HG03196 (cell line): ENCODE measurements at regions not wholly inside any gene's neighbourhood (a gene's known extent, or its start where the extent isn't known, plus 50 kb on each side); places are given as distances from the start of the nearest gene placed in this dataset.
"Not testable (repeated sequence)": the region's sequence is repeated elsewhere in the genome, so short reads cannot be mapped to it uniquely, and the experiment has no call there.

Experiments used
- ATAC-seq: cut with Tn5 transposase; IDR thresholded peaks from one replicate; pipeline ENCODE4 v1.9.1; 2021; ENCODE audit not compliant: unreplicated experiment

DNA sequence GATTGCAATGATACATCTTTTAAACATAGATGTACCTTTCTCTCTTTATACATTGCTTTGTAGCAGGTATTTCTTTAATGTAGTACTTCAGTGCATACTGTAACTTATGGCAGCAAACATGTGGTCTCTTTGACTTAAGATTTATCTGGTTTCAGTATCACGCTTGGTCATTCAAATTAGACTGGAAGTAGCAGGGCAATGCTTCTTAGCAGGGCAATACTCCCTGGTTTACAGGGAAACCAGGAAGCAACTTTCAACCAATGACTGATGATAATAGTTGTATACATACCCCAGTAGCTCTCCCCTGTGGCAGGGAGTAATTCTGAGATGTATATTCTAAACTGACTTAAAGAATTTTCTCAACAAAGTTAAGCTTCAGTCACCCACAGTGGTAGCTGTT lies 761.1 kb upstream of the CDH10 start:
- ATAC-seq, result no peak

DNA sequence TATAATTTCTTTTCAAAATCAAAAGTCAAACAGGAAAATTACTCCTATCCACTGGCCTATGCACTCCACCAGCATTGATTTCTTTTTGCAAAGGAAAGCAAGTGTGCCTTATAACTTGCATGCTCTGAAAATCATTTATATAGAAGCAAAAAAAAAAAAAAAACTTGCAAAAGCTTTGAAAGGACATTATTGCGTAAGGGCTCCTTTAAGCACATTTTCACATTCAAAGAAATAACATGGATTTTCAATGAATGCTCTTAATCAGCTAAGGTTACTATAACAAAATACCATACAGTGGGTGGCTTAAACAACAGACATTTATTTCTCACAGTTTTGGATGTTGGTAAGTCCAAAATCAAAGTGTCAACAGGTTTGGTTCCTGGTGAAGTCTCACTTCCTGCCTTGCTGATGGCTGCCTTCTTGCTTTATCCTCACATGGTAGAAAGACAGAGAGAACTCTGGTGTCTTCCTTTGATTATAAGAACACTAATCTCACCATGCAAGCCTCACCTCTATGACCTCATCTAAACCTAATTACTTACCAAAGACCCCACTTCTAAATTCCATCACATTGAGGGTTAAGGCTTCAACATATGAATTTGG lies 755.2 kb upstream of the CDH10 start:
- ATAC-seq, result no peak

DNA sequence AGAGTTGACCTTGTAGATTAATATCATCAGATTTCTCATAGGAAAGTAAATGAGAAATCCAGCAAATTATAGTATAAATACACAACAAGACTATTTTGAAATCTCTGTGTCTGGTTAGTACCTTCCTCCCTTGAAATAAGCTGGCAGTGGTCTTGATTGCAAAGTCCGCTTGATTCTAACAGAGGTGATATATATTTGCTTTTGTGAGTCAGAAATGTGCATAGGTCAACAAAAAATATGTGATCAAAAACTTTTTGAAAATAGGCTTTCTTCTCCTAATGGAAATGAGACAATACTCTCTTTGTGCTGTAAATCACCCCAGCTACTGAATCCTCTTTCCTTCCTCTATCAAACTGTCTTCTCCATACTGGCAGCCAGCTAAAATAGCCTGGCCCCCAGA lies 749.2 kb upstream of the CDH10 start:
- ATAC-seq, result no peak

DNA sequence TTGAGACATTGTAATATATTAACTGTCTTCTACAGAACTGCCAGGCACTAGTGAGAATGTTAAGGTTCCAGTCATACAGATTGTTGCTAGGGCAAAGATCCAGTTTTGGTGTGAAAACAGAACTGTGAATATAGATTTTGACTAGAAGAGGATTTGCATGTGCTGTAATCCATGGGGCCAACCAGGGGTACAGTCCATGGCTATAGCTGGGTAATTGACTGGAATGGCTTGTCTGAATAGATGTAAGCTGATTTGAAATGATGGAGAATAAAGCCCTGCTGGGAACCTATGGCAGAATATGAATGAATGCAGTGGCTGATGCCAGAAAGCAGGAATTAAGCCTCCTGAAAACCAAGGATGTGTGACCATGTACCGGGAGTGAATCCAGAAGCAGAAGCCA lies 748.5 kb upstream of the CDH10 start:
- no peak for ATAC-seq

DNA sequence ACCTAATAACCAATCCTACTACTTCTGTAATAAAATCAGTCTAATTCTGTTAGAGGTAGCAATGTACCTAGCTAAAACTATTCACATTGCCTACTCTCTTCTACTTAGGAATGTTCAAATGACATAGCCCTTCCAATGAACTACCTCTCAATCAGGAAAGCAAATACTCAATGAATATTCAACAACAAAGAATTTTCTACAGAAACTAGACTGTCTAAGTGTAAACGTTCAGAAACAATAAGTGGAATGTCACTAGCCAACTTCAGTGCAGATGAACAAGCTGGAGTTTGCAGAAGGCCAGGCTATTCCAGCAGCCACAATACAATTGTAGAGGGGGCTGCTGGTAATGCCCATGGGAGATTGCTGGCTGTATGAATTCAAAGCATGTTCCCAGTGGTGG lies 743.2 kb upstream of the CDH10 start:
- no peak for ATAC-seq

DNA sequence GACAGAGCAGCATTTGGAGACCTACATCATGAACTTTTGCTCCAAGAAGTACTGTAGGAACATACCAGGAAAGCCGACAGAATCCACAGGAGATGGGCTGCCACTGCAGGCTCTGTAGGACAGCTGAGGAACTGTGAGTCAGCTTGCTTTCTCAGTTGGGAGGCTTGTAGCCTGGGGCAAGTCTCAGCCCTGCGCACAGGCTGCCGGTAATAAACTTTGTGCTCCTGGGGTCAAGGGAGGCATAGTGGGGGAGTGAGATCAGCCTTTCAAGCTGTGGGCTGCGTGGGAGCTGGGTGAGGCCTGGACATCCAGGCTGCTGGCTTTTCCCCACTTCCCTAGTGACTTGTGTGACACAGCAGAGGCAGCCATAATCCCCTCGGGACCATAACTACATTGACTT lies 718.0 kb upstream of the CDH10 start:
- no peak for ATAC-seq

DNA sequence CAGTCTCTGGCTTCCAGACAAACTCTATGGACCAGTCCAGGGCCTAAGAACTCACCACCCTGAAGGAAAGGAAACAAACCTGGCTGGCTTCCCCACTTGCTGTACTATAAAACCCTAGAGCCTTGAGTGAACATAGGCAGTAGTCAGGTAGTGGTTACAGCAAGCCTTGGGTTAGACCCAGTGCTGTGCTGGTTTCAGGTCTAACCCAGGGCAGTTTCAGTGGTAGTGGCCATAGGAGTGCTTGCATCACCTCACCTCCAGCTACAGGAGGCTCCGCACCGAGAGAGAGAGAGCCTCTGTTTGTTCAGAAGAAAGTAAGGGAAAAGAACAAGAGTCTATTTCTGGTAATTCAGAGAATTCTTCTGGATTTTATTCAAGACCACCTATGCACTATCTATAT lies 714.1 kb upstream of the CDH10 start:
- no peak for ATAC-seq

DNA sequence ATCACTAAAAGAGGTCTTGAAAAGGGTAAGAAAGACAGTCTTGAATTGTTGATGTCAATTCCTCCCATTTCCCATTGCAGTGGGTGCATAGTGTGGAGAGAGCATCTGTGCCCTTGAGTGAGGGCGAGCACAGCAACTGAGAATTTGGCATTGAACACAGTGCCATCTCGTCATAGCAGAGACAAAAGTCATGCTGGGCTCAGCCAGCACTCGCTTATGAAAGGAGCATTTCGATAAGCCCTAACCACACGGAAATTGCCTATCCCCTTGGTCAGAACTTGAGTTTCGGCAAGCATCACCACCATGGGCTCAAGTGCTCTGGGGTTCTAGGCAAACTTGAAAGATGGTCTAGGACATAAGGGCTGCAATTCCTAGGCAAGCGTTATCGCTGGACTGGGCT lies 712.8 kb upstream of the CDH10 start:
- no peak for ATAC-seq

DNA sequence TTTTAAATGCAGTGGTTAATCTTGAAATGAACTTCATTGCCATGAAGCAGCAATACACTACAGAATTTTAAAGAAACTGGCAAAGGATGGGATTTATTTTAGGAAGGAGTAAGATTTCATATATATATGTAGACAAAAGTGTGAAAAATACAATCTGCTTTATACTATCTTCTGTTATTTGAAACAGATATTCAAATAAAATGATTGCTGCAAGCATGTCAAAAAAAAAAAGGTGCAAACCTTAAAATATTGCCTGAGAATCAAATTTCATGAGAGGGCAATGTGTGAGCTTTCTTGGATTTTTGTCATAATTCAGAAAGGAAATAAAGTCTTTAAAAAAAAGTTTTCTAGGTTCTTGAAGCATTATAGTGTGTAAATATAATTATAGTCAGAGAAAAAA lies 705.0 kb upstream of the CDH10 start:
- ATAC-seq, result no peak

DNA sequence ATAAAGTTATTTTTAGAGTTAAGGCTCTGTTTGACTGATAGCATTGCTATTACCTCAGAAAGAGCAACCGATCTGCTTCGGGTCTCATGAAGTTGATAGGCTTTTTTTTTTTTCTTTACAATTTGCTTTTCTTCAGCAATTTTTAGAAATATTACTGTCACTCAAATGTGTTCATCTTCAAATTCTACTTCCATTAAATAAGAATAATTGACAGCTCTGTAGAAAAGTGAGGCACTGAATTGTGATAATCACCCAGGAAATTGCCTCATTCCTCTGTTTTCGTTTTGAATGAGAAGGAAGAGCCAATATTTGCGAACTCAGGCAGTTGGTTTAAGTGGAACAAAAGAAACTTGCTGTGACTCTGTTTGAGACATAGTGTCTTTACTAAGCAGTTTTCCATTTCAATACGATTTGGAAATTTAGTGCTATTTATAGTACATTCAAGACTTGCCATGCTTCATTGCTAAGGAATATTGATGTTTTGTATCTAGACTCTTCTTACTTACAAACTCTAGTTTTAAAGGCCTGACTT lies 700.5 kb upstream of the CDH10 start:
- ATAC-seq, result no peak

DNA sequence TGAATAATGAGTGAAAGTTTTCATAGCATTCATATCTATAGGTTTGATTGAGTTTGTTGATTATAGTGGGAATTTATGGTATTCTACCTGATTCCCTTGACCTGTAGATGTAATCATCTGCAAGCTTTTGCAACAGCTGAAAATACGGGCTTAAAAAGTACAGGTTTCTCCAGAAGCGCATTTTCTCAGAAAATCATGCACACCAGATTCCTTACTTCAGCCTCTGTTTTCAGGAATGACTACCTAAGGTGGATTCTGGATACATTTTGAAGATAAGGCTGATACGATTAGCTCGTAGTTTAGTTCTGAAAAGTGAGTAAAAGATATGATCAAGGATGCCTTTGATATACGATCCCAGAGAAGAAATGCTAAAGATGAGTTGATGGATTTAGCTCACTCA lies 694.8 kb upstream of the CDH10 start:
- no peak for ATAC-seq

DNA sequence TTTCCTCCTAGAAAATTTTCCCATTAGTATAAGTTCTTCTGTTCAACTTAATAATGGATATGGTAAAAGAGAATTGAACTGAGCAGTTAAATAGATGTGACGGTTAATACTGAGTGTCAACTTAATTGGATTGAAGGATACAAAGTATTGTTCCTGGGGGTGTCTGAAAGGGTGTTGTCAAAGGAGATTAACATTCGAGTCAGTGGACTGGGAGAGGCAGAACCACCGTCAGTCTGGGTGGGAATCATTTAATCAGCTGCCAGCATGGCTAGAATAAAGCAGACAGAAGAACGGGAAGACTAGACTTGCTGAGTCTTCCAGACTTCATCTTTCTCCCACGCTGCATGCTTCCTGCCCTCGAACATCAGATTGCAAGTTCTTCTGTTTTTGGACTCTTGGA lies 689.6 kb upstream of the CDH10 start:
- no peak for ATAC-seq

DNA sequence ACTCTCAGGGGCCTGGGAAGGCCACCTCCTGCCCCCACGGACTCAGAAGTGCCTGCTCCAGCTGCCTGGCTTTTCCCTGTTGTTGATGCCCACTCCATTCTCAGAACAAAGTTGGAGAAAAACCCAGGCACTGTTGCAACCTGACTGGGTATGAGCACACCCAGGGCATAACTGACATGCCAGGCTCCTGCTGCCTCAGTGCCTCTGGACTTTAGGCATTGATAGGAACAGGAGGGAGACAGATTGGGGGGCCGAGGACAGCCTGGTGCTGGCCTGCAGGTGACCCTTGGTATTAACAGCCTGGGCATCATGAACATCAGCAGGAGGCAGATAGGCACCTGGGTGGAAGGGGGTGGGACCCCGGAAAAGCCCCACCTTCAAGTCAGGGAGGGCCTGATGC lies 685.9 kb upstream of the CDH10 start:
- ATAC-seq, result no peak

DNA sequence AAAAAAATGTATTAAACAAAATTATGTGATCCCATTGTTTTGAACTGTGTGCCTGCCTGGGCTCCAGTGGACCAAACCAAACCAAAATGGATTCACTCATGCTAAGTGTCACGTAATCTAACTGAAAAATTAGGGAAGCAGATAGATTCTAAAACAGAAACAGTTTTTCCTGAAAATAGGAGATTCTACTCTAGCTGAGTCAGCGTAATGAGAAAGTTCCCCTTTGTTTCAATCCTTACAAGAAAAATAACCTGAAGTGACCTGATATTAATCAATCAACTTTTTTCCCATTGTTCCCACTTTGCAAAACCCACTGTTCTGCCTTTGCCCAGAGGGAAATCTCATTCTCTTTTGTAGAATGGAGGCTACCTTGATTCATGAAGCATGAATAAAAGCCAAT lies 682.4 kb upstream of the CDH10 start:
- ATAC-seq, result no peak

DNA sequence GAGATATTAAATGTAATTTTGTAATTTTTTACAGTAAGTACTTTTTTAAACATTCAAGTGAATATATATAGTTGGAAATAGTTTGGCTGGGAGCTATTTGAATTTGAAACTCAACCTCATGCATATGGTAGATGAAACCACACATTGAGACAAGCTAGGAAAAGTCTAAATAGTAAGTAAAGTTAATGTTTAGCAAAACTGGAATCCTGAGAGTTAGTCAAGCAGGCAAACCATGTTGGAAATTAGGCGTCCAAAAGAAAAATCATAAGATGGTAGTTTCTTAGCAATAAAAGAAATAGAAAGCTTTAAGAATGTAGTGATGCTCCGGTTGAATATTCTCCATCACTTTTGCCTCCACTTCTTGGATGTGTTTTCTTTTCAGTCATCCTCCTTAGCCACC lies 657.1 kb upstream of the CDH10 start:
- no peak for ATAC-seq

DNA sequence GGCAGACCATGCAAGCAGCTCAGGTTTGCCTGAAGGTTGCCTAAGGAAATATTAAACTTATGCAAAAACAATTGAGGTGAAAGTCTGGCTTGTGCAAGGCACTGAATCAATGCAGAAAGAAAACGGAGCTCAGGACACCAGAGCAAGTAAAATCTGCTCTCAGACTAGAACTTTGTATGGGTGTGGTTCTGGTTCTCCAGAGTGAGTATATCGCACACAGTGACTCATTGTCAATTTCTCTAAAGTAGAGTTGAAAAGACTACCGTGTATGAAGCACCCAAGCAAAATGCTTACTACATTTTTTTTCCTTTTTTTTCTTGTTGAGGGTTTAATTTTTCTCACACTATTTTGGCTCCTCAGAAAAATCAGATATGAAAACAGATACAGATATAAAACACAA lies 650.3 kb upstream of the CDH10 start:
- no peak for ATAC-seq

DNA sequence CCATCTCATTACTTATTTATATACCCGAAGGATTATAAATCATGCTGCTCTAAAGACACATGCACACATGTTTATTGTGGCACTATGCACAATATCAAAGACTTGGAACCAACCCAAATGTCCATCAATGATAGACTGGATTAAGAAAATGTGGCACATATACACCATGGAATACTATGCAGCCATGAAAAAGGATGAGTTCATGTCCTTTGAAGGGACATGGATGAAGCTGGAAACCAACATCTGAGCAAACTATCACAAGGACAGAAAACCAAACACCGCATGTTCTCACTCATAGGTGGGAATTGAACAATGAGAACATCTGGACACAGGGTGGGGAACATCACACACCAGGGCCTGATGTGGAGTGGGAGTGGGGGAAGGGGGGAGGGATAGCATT lies 645.0 kb upstream of the CDH10 start:
- ATAC-seq, result not testable (repeated sequence)

DNA sequence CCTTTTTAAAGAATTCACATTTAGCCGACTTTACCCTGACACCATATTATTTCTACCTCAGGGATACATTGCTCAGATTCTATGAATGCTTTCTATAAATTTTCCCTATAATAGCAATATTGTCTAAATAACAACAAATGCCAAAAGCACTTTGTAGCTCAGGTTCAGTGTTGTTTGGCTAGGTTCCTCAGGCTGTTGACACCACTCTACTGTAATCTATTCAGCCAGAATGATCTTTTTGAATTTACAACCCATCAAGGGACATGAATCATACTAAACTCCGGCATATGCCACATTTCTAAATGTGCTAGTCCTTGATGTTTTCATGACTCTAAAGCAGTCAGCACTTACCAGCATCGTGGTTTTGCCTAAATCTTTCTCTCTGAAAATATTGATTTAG lies 641.5 kb upstream of the CDH10 start:
- no peak for ATAC-seq

DNA sequence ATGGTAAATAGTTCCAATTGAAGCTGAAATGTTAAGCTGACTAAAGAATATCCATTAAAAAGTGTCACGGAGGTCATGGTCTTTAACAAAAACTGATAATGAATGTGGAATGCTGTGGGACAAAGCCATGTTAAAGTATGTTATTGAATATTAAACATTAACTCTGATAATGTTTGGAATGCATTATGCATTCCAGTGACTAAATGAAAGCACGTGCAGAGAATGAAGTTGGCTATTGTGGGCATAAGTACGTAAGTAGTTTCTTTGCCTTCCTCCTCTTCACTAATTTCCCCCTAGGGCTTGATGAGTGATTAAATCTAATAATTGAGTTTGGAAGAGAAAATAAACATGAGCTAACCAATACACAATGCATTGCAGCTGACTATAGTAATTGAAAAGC lies 640.4 kb upstream of the CDH10 start:
- no peak for ATAC-seq

DNA sequence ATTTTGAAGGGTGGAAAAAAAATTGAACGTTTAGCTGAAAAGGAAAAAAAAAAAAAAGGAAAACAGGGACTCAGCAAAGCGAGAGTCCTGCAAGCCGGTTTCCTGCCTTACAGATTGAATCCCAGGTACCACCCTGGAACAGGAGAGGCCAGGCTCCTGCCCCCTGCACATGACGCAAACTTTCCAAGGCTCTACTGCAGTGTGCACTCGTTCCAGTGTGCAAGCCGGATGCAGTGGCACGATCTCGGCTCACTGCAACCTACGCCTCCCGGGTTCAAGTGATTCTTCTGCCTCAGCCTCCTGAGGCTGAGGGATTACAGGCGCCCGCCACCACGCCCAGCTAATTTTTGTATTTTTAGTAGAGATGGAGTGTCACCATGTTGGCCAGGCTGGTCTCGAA lies 618.7 kb upstream of the CDH10 start:
- not testable (repeated sequence) for ATAC-seq

DNA sequence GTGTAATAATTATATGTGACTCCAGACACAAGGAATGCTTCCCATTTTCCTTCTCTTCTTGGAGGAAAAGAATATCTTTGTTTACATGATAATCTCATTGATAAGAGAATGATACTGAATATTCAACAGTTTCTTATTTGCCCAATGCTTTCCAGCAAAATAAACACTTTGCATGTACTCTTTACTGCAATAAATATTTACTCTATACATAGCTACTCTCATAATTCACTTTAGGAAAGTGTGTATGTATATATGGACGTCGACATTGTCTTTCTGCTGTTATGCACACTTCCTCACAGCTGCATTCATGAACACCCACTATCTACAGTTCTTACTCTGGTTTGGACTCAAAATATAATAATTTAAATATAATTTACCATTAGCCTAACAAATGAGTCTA lies 617.4 kb upstream of the CDH10 start:
- ATAC-seq, result no peak

DNA sequence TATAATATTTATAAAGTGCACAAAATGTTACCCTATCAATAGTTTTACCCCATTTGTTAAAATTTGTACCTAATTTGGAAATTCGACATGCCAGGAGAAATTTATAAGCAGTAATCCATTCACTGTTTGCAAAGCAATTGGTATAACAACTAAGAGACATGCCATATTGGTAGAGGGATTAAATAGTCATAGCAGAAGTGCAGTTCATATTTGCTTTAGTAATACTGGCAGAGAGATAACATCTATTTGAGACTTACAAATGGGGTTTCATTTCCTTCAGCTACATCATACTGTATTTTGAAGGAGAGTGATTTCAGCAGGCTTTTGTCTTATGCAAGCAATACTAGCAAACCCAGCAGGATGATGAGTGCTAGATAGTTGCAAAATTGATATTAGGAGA lies 610.4 kb upstream of the CDH10 start:
- no peak for ATAC-seq

DNA sequence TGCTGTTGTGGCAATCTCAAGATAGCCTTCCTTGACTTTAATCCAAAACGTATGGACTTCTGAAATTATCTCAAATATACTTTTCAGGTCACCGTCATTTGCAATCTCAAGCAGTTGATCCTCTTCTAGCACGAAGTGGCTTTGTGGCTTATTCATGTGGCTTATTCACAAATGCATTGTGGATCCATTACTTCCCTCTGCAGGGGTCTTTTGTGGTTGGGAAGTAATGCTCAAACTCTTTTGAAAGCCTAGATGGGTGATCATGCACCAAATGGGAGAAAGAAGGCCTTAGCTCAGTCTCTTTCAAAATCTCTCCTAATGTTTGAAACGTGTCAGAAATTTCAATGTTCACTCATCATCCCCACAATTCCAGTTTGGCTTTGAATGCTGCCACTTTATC lies 597.2 kb upstream of the CDH10 start:
- ATAC-seq, result no peak

DNA sequence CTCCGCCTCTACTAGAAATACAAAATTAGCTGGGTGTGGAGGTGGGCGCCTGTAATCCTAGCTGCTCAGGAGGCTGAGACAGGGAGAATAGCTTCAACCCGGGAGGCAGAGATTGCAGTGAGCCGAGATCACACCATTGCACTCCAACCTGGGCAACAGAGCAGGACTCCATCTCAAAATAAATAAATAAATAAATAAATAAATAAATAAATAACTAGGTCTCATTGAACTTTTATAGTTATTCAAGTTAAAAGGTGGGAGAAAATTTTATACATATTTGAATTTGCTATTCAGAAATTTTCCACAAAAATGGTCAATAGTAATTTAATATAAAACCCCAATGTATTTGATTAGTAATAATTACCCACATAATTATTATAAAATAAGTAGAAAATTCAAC lies 593.9 kb upstream of the CDH10 start:
- ATAC-seq, result not testable (repeated sequence)
